ENCODE measurements at regions not wholly inside any gene's neighbourhood (a gene's known extent, or its start where the extent isn't known, plus 50 kb on each side); places are given as distances from the start of the nearest gene placed in this dataset.

GRCh38 chr21:27695246-27695645 lies 728.4 kb upstream of the ADAMTS5 start:
- peaks cover 3% of the 10 kb centered on the region for H3K4me1 ChIP-seq
- 79% methylated on average over 1 of the region's 1 CpG for WGBS
- DNase-seq (ENCODE audit: low spot score in 2 of 2), result no peak
- no peaks in the 10 kb centered on the region for H3K36me3 ChIP-seq
- H3K4me3 ChIP-seq, result no peak overlapping the region
- H3K27me3 ChIP-seq, result no peaks in the 10 kb centered on the region
- H3K27ac ChIP-seq, result no peak overlapping the region
- no peaks in the 10 kb centered on the region for H3K9me3 ChIP-seq
- no peak for TF ChIP-seq POLR2AphosphoS5 (IDR thresholded peaks at IDR 0.05)
- TF ChIP-seq EP300 (IDR thresholded peaks at IDR 0.05), result no peak
- TF ChIP-seq POLR2A (IDR thresholded peaks at IDR 0.05), result no peak

GRCh38 chr21:27694667-27695066 lies 727.8 kb upstream of the ADAMTS5 start:
- no peak overlapping the region for H3K27ac ChIP-seq
- TF ChIP-seq CTCF (IDR thresholded peaks at IDR 0.05), result no peak
- no peak for TF ChIP-seq EP300 (IDR thresholded peaks at IDR 0.05)
- no peak for TF ChIP-seq POLR2AphosphoS5 (IDR thresholded peaks at IDR 0.05)
- TF ChIP-seq POLR2A (IDR thresholded peaks at IDR 0.05), result no peak
- H3K4me1 ChIP-seq, result peaks cover 3% of the 10 kb centered on the region
- no peaks in the 10 kb centered on the region for H3K9me3 ChIP-seq
- WGBS, result 86% methylated on average over 4 of the region's 4 CpGs
- DNase-seq (ENCODE audit: low spot score in 2 of 2), result no peak
- H3K4me3 ChIP-seq, result no peak overlapping the region
- H3K36me3 ChIP-seq, result no peaks in the 10 kb centered on the region
- no peaks in the 10 kb centered on the region for H3K27me3 ChIP-seq

- TF ChIP-seq CTCF (IDR thresholded peaks at IDR 0.05), result no peak
- Histone ChIP-seq H3K4me1 (peaks cover 3% of the 10 kb centered on the region), H3K36me3 (no peaks in the 10 kb centered on the region), H3K27me3 (no peaks in the 10 kb centered on the region), H3K9me3 (no peaks in the 10 kb centered on the region), H3K27ac (no peak overlapping the region), H3K4me3 (no peak overlapping the region)
- 36% methylated on average over 6 of the region's 6 CpGs for WGBS
- DNase-seq (ENCODE audit: low spot score in 2 of 2), result no peak
These were observed 726.5 kb upstream of the ADAMTS5 start for GRCh38 chr21:27693376-27693775.

- Histone ChIP-seq H3K4me1 (peaks cover 3% of the 10 kb centered on the region), H3K27ac (no peak overlapping the region), H3K36me3 (no peaks in the 10 kb centered on the region), H3K27me3 (no peaks in the 10 kb centered on the region), H3K9me3 (no peaks in the 10 kb centered on the region), H3K4me3 (no peak overlapping the region)
- WGBS, result 54% methylated on average over 1 of the region's 1 CpG
- no peak for TF ChIP-seq POLR2AphosphoS5 (IDR thresholded peaks at IDR 0.05)
- TF ChIP-seq EP300 (IDR thresholded peaks at IDR 0.05), result no peak
- no peak for TF ChIP-seq CTCF (IDR thresholded peaks at IDR 0.05)
- no peak for TF ChIP-seq POLR2A (IDR thresholded peaks at IDR 0.05)
- DNase-seq (ENCODE audit: low spot score in 2 of 2), result no peak
These were observed 724.6 kb upstream of the ADAMTS5 start for GRCh38 chr21:27691516-27691915.

GRCh38 chr21:27691006-27691405 lies 724.1 kb upstream of the ADAMTS5 start:
- WGBS, result 44% methylated on average over 1 of the region's 1 CpG
- H3K4me1 ChIP-seq, result peaks cover 3% of the 10 kb centered on the region
- no peaks in the 10 kb centered on the region for H3K9me3 ChIP-seq
- no peaks in the 10 kb centered on the region for H3K27me3 ChIP-seq
- H3K27ac ChIP-seq, result no peak overlapping the region
- no peak overlapping the region for H3K4me3 ChIP-seq
- no peaks in the 10 kb centered on the region for H3K36me3 ChIP-seq
- DNase-seq (ENCODE audit: low spot score in 2 of 2), result no peak
- TF ChIP-seq POLR2AphosphoS5 (IDR thresholded peaks at IDR 0.05), result no peak
- no peak for TF ChIP-seq EP300 (IDR thresholded peaks at IDR 0.05)
- TF ChIP-seq CTCF (IDR thresholded peaks at IDR 0.05), result no peak
- TF ChIP-seq POLR2A (IDR thresholded peaks at IDR 0.05), result no peak

GRCh38 chr21:27690426-27690825 lies 723.5 kb upstream of the ADAMTS5 start:
- no peak overlapping the region for H3K4me3 ChIP-seq
- H3K9me3 ChIP-seq, result no peaks in the 10 kb centered on the region
- no peak for DNase-seq (ENCODE audit: low spot score in 2 of 2)
- no peaks in the 10 kb centered on the region for H3K27me3 ChIP-seq
- peaks cover 3% of the 10 kb centered on the region for H3K4me1 ChIP-seq
- TF ChIP-seq EP300 (IDR thresholded peaks at IDR 0.05) (no peak), POLR2AphosphoS5 (IDR thresholded peaks at IDR 0.05) (no peak), CTCF (IDR thresholded peaks at IDR 0.05) (no peak), POLR2A (IDR thresholded peaks at IDR 0.05) (no peak)
- H3K36me3 ChIP-seq, result no peaks in the 10 kb centered on the region
- no peak overlapping the region for H3K27ac ChIP-seq
- WGBS, result 61% methylated on average over 4 of the region's 4 CpGs

Measured in suprapubic skin (tissue), 4 donors.